Liver (tissue), 8 donors: ENCODE measurements at regions not wholly inside any gene's neighbourhood (a gene's known extent, or its start where the extent isn't known, plus 50 kb on each side); places are given as distances from the start of the nearest gene placed in this dataset.

Source experiments
- DNase-seq: peaks from one replicate; pipeline ENCODE4 v3.0.0-alpha.2; 2017; ENCODE audit warnings: low spot score
- H3K27ac ChIP-seq, 2 donors: one replicate each; pipeline ENCODE4 v1.7.0; 2013; ENCODE audit warnings: inconsistent platforms in 2 of 2, low read length in 2 of 2, control low read depth in 1 of 2, low read depth in 1 of 2, mild to moderate bottlenecking in 1 of 2
- H3K27me3 ChIP-seq, 4 donors: one replicate each; pipeline versions ENCODE4 v1.6.1 to v1.7.0; 2013; ENCODE audit warnings: low read length in 3 of 4, inconsistent platforms in 1 of 4, mild to moderate bottlenecking in 1 of 4, moderate library complexity in 1 of 4; ENCODE audit not compliant: control insufficient read depth in 4 of 4, insufficient read depth in 4 of 4
- H3K36me3 ChIP-seq, 4 donors: one replicate each; pipeline versions ENCODE4 v1.6.1 to v1.7.0; 2013; ENCODE audit warnings: low read length in 3 of 4, mild to moderate bottlenecking in 3 of 4, low read depth in 1 of 4, moderate library complexity in 1 of 4; ENCODE audit not compliant: control insufficient read depth in 4 of 4, insufficient read depth in 3 of 4
- H3K4me1 ChIP-seq, 4 donors: one replicate each; pipeline versions ENCODE4 v1.6.1 to v1.7.0; 2013; ENCODE audit warnings: low read length in 3 of 4, mild to moderate bottlenecking in 3 of 4, moderate library complexity in 1 of 4; ENCODE audit not compliant: control insufficient read depth in 4 of 4, insufficient read depth in 4 of 4
- H3K4me3 ChIP-seq, 3 donors: one replicate each; pipeline versions ENCODE4 v1.6.1 to v1.7.0; 2013; ENCODE audit warnings: low read length in 3 of 3, control low read depth in 1 of 3, low read depth in 1 of 3, mild to moderate bottlenecking in 1 of 3
- H3K9ac ChIP-seq, 2 donors: one replicate each; pipeline ENCODE4 v1.7.0; 2013; ENCODE audit warnings: low read length in 2 of 2, mild to moderate bottlenecking in 2 of 2, moderate library complexity in 2 of 2, control low read depth in 1 of 2, low read depth in 1 of 2
- H3K9me3 ChIP-seq, 4 donors: one replicate each; pipeline versions ENCODE4 v1.6.1 to v1.7.0; 2013; ENCODE audit warnings: low read length in 3 of 4; ENCODE audit not compliant: control insufficient read depth in 4 of 4
- EGR1 ChIP-seq, 2 donors: IDR thresholded peaks; 2 replicates each; pipeline ENCODE4 v1.6.1; 2016 to 2018; ENCODE audit warnings: antibody characterized with exemption in 2 of 2, low read depth in 2 of 2
- FOXA1 ChIP-seq: IDR thresholded peaks from 2 replicates; pipeline ENCODE4 v1.6.1; 2016; ENCODE audit warnings: antibody characterized with exemption
- FOXA2 ChIP-seq: IDR thresholded peaks from 2 replicates; pipeline ENCODE4 v1.6.1; 2016; ENCODE audit warnings: antibody characterized with exemption
- GABPA ChIP-seq, 2 donors: IDR thresholded peaks in 1 of 2; conservative IDR thresholded peaks in 1 of 2; 2 replicates each; pipeline ENCODE4 v1.6.1; 2016; ENCODE audit warnings: antibody characterized with exemption in 2 of 2, mild to moderate bottlenecking in 1 of 2, moderate library complexity in 1 of 2
- HNF4A ChIP-seq, 2 donors: conservative IDR thresholded peaks; 2 replicates each; pipeline ENCODE4 v1.6.1; 2016; ENCODE audit warnings: antibody characterized with exemption in 2 of 2, mild to moderate bottlenecking in 2 of 2
- HNF4G ChIP-seq: IDR thresholded peaks from 2 replicates; pipeline ENCODE4 v1.6.1; 2016; ENCODE audit warnings: antibody characterized with exemption
- JUND ChIP-seq, 2 donors: IDR thresholded peaks; 2 replicates each; pipeline ENCODE4 v1.6.1; 2016; ENCODE audit warnings: antibody characterized with exemption in 2 of 2
- NR2F2 ChIP-seq: IDR thresholded peaks from 2 replicates; pipeline ENCODE4 v1.6.1; 2016; ENCODE audit warnings: antibody characterized with exemption
- RAD21 ChIP-seq, 2 donors: IDR thresholded peaks; 2 replicates each; pipeline ENCODE4 v1.6.1; 2016; ENCODE audit warnings: antibody characterized with exemption in 2 of 2, mild to moderate bottlenecking in 2 of 2
- SP1 ChIP-seq: IDR thresholded peaks from 2 replicates; pipeline ENCODE4 v1.6.1; 2018; ENCODE audit warnings: antibody characterized with exemption, mild to moderate bottlenecking
- TAF1 ChIP-seq: conservative IDR thresholded peaks from 2 replicates; pipeline ENCODE4 v1.6.1; 2016; ENCODE audit warnings: antibody characterized with exemption, mild to moderate bottlenecking
- YY1 ChIP-seq: IDR thresholded peaks from 2 replicates; pipeline ENCODE4 v1.6.1; 2016; ENCODE audit warnings: antibody characterized with exemption, mild to moderate bottlenecking
- WGBS: extraction: QIAGEN DNeasy Blood & Tissue Kit; methylation state at CpG from one replicate; pipeline ENCODE4 v1.1.7; 2013; 5-methylcytosine and 5-hydroxymethylcytosine counted together
- TF ChIP-seq, protein P1 (sequence below): IDR thresholded peaks from 2 replicates; pipeline ENCODE4 v1.6.1; 2016; ENCODE audit warnings: antibody characterized with exemption
- TF ChIP-seq, protein P2 (sequence below): IDR thresholded peaks from 2 replicates; pipeline ENCODE4 v1.6.1; 2016; ENCODE audit warnings: antibody characterized with exemption, mild to moderate bottlenecking
- TF ChIP-seq, protein P3 (sequence below): IDR thresholded peaks from 2 replicates; pipeline ENCODE4 v1.6.1; 2016; ENCODE audit warnings: antibody characterized with exemption
- TF ChIP-seq, protein P4 (sequence below): fragments of 150-350 bp; IDR thresholded peaks from 2 replicates; pipeline ENCODE4 v1.5.1; 2017; ENCODE audit warnings: improper control_type of control experiment, low read depth, low read length; ENCODE audit not compliant: missing input control
- TF ChIP-seq, protein P5 (sequence below): IDR thresholded peaks from 2 replicates; pipeline ENCODE4 v1.6.1; 2016; ENCODE audit warnings: antibody characterized with exemption
- donor health status: healthy.
- donor health status: healthy.
- donor health status: healthy.
- donor health status: healthy.
- donor health status: healthy.

DNA sequence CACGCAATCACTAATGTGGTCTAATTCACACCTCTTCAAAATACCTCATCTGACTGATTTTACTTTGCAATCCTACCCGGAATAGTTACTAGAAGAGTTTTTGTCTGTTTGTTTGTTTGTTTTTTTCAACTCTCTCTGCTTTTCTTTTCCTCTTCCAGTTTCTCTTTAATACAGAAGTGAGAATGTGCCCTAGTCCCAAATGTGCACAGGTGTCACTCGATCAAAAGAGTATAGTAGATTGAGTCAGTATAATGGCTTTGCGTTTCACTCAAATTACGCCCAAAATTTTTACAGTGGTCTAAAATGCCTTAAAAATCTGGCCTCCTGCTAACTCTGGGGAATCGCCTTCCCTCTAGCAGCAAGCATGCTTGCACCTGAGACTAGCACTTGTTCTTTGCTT is 1536.8 kb downstream of the KCNT2 start:
- no peak for TF ChIP-seq JUND (IDR thresholded peaks at IDR 0.05)
- TF ChIP-seq FOXA2: no peak
- TF ChIP-seq HNF4G: no peak
- TF ChIP-seq HNF4A (conservative IDR thresholded peaks at IDR 0.05): no peak
- TF ChIP-seq, protein P1, sequence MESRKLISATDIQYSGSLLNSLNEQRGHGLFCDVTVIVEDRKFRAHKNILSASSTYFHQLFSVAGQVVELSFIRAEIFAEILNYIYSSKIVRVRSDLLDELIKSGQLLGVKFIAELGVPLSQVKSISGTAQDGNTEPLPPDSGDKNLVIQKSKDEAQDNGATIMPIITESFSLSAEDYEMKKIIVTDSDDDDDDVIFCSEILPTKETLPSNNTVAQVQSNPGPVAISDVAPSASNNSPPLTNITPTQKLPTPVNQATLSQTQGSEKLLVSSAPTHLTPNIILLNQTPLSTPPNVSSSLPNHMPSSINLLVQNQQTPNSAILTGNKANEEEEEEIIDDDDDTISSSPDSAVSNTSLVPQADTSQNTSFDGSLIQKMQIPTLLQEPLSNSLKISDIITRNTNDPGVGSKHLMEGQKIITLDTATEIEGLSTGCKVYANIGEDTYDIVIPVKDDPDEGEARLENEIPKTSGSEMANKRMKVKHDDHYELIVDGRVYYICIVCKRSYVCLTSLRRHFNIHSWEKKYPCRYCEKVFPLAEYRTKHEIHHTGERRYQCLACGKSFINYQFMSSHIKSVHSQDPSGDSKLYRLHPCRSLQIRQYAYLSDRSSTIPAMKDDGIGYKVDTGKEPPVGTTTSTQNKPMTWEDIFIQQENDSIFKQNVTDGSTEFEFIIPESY: no peak
- TF ChIP-seq SP1: no peak
- TF ChIP-seq, protein P2, sequence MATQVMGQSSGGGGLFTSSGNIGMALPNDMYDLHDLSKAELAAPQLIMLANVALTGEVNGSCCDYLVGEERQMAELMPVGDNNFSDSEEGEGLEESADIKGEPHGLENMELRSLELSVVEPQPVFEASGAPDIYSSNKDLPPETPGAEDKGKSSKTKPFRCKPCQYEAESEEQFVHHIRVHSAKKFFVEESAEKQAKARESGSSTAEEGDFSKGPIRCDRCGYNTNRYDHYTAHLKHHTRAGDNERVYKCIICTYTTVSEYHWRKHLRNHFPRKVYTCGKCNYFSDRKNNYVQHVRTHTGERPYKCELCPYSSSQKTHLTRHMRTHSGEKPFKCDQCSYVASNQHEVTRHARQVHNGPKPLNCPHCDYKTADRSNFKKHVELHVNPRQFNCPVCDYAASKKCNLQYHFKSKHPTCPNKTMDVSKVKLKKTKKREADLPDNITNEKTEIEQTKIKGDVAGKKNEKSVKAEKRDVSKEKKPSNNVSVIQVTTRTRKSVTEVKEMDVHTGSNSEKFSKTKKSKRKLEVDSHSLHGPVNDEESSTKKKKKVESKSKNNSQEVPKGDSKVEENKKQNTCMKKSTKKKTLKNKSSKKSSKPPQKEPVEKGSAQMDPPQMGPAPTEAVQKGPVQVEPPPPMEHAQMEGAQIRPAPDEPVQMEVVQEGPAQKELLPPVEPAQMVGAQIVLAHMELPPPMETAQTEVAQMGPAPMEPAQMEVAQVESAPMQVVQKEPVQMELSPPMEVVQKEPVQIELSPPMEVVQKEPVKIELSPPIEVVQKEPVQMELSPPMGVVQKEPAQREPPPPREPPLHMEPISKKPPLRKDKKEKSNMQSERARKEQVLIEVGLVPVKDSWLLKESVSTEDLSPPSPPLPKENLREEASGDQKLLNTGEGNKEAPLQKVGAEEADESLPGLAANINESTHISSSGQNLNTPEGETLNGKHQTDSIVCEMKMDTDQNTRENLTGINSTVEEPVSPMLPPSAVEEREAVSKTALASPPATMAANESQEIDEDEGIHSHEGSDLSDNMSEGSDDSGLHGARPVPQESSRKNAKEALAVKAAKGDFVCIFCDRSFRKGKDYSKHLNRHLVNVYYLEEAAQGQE: no peak
- no peak for TF ChIP-seq NR2F2
- TF ChIP-seq TAF1: no peak
- TF ChIP-seq YY1: no peak
- no peak for TF ChIP-seq FOXA1
- TF ChIP-seq RAD21 (IDR thresholded peaks at IDR 0.05): no peak
- TF ChIP-seq, protein P3, sequence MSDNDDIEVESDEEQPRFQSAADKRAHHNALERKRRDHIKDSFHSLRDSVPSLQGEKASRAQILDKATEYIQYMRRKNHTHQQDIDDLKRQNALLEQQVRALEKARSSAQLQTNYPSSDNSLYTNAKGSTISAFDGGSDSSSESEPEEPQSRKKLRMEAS: no peak
- TF ChIP-seq, protein P4, sequence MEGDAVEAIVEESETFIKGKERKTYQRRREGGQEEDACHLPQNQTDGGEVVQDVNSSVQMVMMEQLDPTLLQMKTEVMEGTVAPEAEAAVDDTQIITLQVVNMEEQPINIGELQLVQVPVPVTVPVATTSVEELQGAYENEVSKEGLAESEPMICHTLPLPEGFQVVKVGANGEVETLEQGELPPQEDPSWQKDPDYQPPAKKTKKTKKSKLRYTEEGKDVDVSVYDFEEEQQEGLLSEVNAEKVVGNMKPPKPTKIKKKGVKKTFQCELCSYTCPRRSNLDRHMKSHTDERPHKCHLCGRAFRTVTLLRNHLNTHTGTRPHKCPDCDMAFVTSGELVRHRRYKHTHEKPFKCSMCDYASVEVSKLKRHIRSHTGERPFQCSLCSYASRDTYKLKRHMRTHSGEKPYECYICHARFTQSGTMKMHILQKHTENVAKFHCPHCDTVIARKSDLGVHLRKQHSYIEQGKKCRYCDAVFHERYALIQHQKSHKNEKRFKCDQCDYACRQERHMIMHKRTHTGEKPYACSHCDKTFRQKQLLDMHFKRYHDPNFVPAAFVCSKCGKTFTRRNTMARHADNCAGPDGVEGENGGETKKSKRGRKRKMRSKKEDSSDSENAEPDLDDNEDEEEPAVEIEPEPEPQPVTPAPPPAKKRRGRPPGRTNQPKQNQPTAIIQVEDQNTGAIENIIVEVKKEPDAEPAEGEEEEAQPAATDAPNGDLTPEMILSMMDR: no peak
- TF ChIP-seq, protein P5, sequence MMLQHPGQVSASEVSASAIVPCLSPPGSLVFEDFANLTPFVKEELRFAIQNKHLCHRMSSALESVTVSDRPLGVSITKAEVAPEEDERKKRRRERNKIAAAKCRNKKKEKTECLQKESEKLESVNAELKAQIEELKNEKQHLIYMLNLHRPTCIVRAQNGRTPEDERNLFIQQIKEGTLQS: no peak
- no peak for DNase-seq
- no peaks in the 10 kb centered on the region for H3K9me3 ChIP-seq
- no peak overlapping the region for H3K27ac ChIP-seq
- H3K27me3 ChIP-seq: no peaks in the 10 kb centered on the region
- H3K9ac ChIP-seq: no peak overlapping the region
- 81% methylated on average over 6 of the region's 6 CpGs for WGBS
- no peaks in the 10 kb centered on the region for H3K36me3 ChIP-seq
- no peaks in the 10 kb centered on the region for H3K4me1 ChIP-seq
- H3K4me3 ChIP-seq: no peak overlapping the region

DNA sequence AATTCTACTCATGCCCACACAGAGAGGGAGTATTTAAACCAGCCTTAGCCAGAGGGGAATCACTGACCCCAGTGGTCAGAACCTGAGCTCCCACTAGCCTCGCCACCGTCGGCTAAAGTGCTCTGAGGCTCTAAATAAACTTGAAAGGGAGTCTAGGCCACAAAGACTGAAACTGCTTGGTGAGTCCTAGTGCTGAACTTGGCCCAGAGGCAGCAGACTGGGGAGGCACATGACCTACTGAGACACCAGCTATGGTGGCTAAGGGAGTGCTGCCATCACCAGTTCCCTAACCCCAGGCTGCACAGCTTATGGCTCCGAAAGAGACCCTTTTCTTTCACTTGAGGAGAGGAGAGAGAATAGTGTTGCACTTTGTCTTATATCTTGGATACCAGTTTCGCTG is 1542.8 kb downstream of the KCNT2 start:
- no peak overlapping the region for H3K9ac ChIP-seq
- no peak for DNase-seq
- H3K4me3 ChIP-seq: no peak overlapping the region
- no peak overlapping the region for H3K27ac ChIP-seq
- 93% methylated on average over 5 of the region's 5 CpGs for WGBS
- no peak for TF ChIP-seq FOXA2
- TF ChIP-seq, protein P3: no peak
- no peak for TF ChIP-seq GABPA (IDR thresholded peaks at IDR 0.05 in 1 of 2, conservative IDR thresholded peaks at IDR 0.05 in 1 of 2)
- TF ChIP-seq SP1: no peak
- TF ChIP-seq EGR1 (IDR thresholded peaks at IDR 0.05; ENCODE audit: low read depth in 2 of 2): no peak
- H3K9me3 ChIP-seq: no peaks in the 10 kb centered on the region
- no peaks in the 10 kb centered on the region for H3K27me3 ChIP-seq
- H3K36me3 ChIP-seq: no peaks in the 10 kb centered on the region
- no peaks in the 10 kb centered on the region for H3K4me1 ChIP-seq
